DOHH2 (cell line): ENCODE measurements at regions not wholly inside any gene's neighbourhood (a gene's known extent, or its start where the extent isn't known, plus 50 kb on each side); places are given as distances from the start of the nearest gene placed in this dataset.

Source experiments
- H3F3A ChIP-seq: fragments of 200-600 bp; sonication (generic), shearing (Covaris generic); 2 replicates; pipeline ENCODE4 v1.6.0; 2016; ENCODE audit warnings: antibody characterized with exemption, mild to moderate bottlenecking; ENCODE audit not compliant: control insufficient read depth, insufficient read depth
- H3K27ac ChIP-seq: fragments of 200-600 bp; sonication (generic); 2 replicates; pipeline ENCODE4 v1.5.1; 2014; ENCODE audit warnings: low read depth, mild to moderate bottlenecking, low read length, moderate library complexity
- H3K27me3 ChIP-seq: fragments of 200-600 bp; sonication (generic); 2 replicates; pipeline ENCODE4 v1.6.1; 2014; ENCODE audit warnings: mild to moderate bottlenecking, low read length, mixed read lengths; ENCODE audit not compliant: control insufficient read depth
- H3K36me3 ChIP-seq: fragments of 200-600 bp; sonication (generic); 2 replicates; pipeline ENCODE4 v1.6.1; 2014; ENCODE audit warnings: mild to moderate bottlenecking, low read length, moderate library complexity, mixed read lengths; ENCODE audit not compliant: control insufficient read depth
- H3K4me1 ChIP-seq: fragments of 200-600 bp; sonication (generic); 2 replicates; pipeline ENCODE4 v1.6.1; 2014; ENCODE audit warnings: mild to moderate bottlenecking, low read length, mixed read lengths; ENCODE audit not compliant: control insufficient read depth
- H3K4me2 ChIP-seq: fragments of 200-600 bp; sonication (generic); 2 replicates; pipeline ENCODE4 v1.6.0; 2014; ENCODE audit warnings: mild to moderate bottlenecking, low read length, moderate library complexity
- H3K4me3 ChIP-seq: fragments of 200-600 bp; sonication (generic); 2 replicates; pipeline ENCODE4 v1.5.1; 2014; ENCODE audit warnings: mild to moderate bottlenecking, low read length, mixed read lengths
- H3K79me2 ChIP-seq: fragments of 200-600 bp; sonication (generic); 2 replicates; pipeline ENCODE4 v1.6.1; 2014; ENCODE audit warnings: mild to moderate bottlenecking, low read length, mixed read lengths; ENCODE audit not compliant: control insufficient read depth
- H3K9me2 ChIP-seq: fragments of 200-600 bp; sonication (generic); replicated peaks from 2 replicates; pipeline ENCODE4 v1.6.1; 2014; ENCODE audit warnings: mild to moderate bottlenecking, low read length, mixed read lengths; ENCODE audit not compliant: control insufficient read depth
- H3K9me3 ChIP-seq: fragments of 200-600 bp; sonication (generic); 2 replicates; pipeline ENCODE4 v1.6.1; 2014; ENCODE audit warnings: antibody characterized with exemption, low read length, mixed read lengths; ENCODE audit not compliant: control insufficient read depth, insufficient read depth
- H4K20me1 ChIP-seq: fragments of 200-600 bp; sonication (generic); 2 replicates; pipeline ENCODE4 v1.6.0; 2014; ENCODE audit warnings: low read depth, mild to moderate bottlenecking, antibody characterized with exemption, low read length, moderate library complexity; ENCODE audit not compliant: control insufficient read depth, insufficient read depth
- CTCF ChIP-seq: fragments of 200-600 bp; sonication (generic); IDR thresholded peaks from one replicate; pipeline ENCODE4 v1.5.1; 2014; ENCODE audit warnings: antibody characterized with exemption, mild to moderate bottlenecking, low read depth, low read length; ENCODE audit not compliant: poor library complexity, severe bottlenecking
- EZH2phosphoT487 ChIP-seq: fragments of 200-600 bp; sonication (generic); IDR thresholded peaks from 2 replicates; pipeline ENCODE4 v1.6.1; 2017; ENCODE audit warnings: borderline replicate concordance, mild to moderate bottlenecking, antibody characterized with exemption, low read length, moderate library complexity, mixed read lengths

- no peaks in the 10 kb centered on the region for H3F3A ChIP-seq
- H3K4me2 ChIP-seq = no peak overlapping the region
- H3K4me1 ChIP-seq = peaks cover 7% of the 10 kb centered on the region
- no peaks in the 10 kb centered on the region for H3K27me3 ChIP-seq
- no peak overlapping the region for H3K27ac ChIP-seq
- H4K20me1 ChIP-seq = no peaks in the 10 kb centered on the region
- no peaks in the 10 kb centered on the region for H3K9me3 ChIP-seq
- H3K4me3 ChIP-seq = no peak overlapping the region
- H3K79me2 ChIP-seq = no peaks in the 10 kb centered on the region
- TF ChIP-seq EZH2phosphoT487 (no peak), CTCF (no peak)
- H3K9me2 ChIP-seq = no peaks in the 10 kb centered on the region
- H3K36me3 ChIP-seq = no peaks in the 10 kb centered on the region
Observed at GRCh38 chr3:66851894-66852613, 146.1 kb upstream of the KBTBD8 start.

- TF ChIP-seq CTCF = no peak
- Histone ChIP-seq H3K27ac (no peak overlapping the region), H3K9me2 (no peaks in the 10 kb centered on the region), H3K4me2 (no peak overlapping the region), H3K9me3 (no peaks in the 10 kb centered on the region), H3K36me3 (no peaks in the 10 kb centered on the region), H3K4me3 (no peak overlapping the region), H3K4me1 (peaks cover 7% of the 10 kb centered on the region), H3F3A (no peaks in the 10 kb centered on the region), H3K79me2 (no peaks in the 10 kb centered on the region), H3K27me3 (no peaks in the 10 kb centered on the region), H4K20me1 (no peaks in the 10 kb centered on the region)
Observed at GRCh38 chr3:66854601-66855151, 143.4 kb upstream of the KBTBD8 start.

GRCh38 chr3:66856533-66856932, 141.6 kb upstream of the KBTBD8 start:
- no peaks in the 10 kb centered on the region for H3K36me3 ChIP-seq
- no peaks in the 10 kb centered on the region for H3K27me3 ChIP-seq
- no peak overlapping the region for H3K4me2 ChIP-seq
- no peaks in the 10 kb centered on the region for H4K20me1 ChIP-seq
- H3K79me2 ChIP-seq = no peaks in the 10 kb centered on the region
- H3K9me3 ChIP-seq = no peaks in the 10 kb centered on the region
- H3K4me3 ChIP-seq = no peak overlapping the region
- H3K4me1 ChIP-seq = peaks cover 7% of the 10 kb centered on the region
- H3K9me2 ChIP-seq = no peaks in the 10 kb centered on the region
- H3F3A ChIP-seq = no peaks in the 10 kb centered on the region
- H3K27ac ChIP-seq = no peak overlapping the region
- no peak for TF ChIP-seq EZH2phosphoT487
- no peak for TF ChIP-seq CTCF
